Neutrophil (primary cell): ENCODE measurements at regions not wholly inside any gene's neighbourhood (a gene's known extent, or its start where the extent isn't known, plus 50 kb on each side); places are given as distances from the start of the nearest gene placed in this dataset.

Source experiments
- H3K27ac ChIP-seq: fragments of 200-600 bp; sonication (generic); 2 replicates; pipeline ENCODE4 v1.5.1; 2016; ENCODE audit warnings: mild to moderate bottlenecking, moderate library complexity
- H3K27me3 ChIP-seq: fragments of 200-600 bp; sonication (generic); 2 replicates; pipeline ENCODE4 v1.6.0; 2016; ENCODE audit warnings: mild to moderate bottlenecking
- H3K36me3 ChIP-seq: fragments of 200-600 bp; sonication (generic); 2 replicates; pipeline ENCODE4 v1.5.1; 2017
- H3K4me1 ChIP-seq, 2 experiments: fragments of 200-600 bp in 1 of 2; sonication (generic) in 1 of 2; 1 replicate in 1 of 2; 2 replicates in 1 of 2; pipeline versions ENCODE4 v1.5.1 to v1.6.1; 2013 to 2016; ENCODE audit warnings: low read depth in 1 of 2, low read length in 1 of 2, mild to moderate bottlenecking in 1 of 2, moderate library complexity in 1 of 2; ENCODE audit not compliant: control insufficient read depth in 1 of 2, insufficient read depth in 1 of 2
- H3K4me3 ChIP-seq, 2 experiments: fragments of 200-600 bp in 1 of 2; sonication (generic) in 1 of 2; 1 replicate in 1 of 2; 2 replicates in 1 of 2; pipeline ENCODE4 v1.5.1; 2013 to 2016; ENCODE audit warnings: low read depth in 1 of 2, low read length in 1 of 2, mild to moderate bottlenecking in 1 of 2, moderate library complexity in 1 of 2
- H3K9me3 ChIP-seq: fragments of 200-600 bp; sonication (generic); 2 replicates; pipeline ENCODE4 v1.5.1; 2016
- CTCF ChIP-seq: fragments of 200-600 bp; sonication (generic); IDR thresholded peaks from 2 replicates; pipeline ENCODE4 v1.5.1; 2016; ENCODE audit warnings: antibody characterized with exemption

GRCh38 chrX:39222346-39223113 is 421.3 kb downstream of the MID1IP1 start:
- Histone ChIP-seq H3K27me3 (no peaks in the 10 kb centered on the region), H3K27ac (no peak overlapping the region), H3K36me3 (no peaks in the 10 kb centered on the region), H3K4me3 (no peak overlapping the region), H3K9me3 (no peaks in the 10 kb centered on the region), H3K4me1 (no peaks in the 10 kb centered on the region)
- TF ChIP-seq CTCF: no peak

GRCh38 chrX:39226251-39226650 is 425.0 kb downstream of the MID1IP1 start:
- no peak overlapping the region for H3K4me3 ChIP-seq
- TF ChIP-seq CTCF: no peak
- no peaks in the 10 kb centered on the region for H3K27me3 ChIP-seq
- H3K27ac ChIP-seq: no peak overlapping the region
- H3K36me3 ChIP-seq: no peaks in the 10 kb centered on the region
- H3K4me1 ChIP-seq: no peaks in the 10 kb centered on the region
- no peaks in the 10 kb centered on the region for H3K9me3 ChIP-seq

- H3K4me1 ChIP-seq: no peaks in the 10 kb centered on the region
- no peak for TF ChIP-seq CTCF
- no peaks in the 10 kb centered on the region for H3K27me3 ChIP-seq
- no peaks in the 10 kb centered on the region for H3K9me3 ChIP-seq
- no peak overlapping the region for H3K4me3 ChIP-seq
- H3K36me3 ChIP-seq: no peaks in the 10 kb centered on the region
- no peak overlapping the region for H3K27ac ChIP-seq
Observed at GRCh38 chrX:39227371-39227770, 426.1 kb downstream of the MID1IP1 start.

GRCh38 chrX:39238006-39238405 is 436.7 kb downstream of the MID1IP1 start:
- H3K4me3 ChIP-seq: no peak overlapping the region
- TF ChIP-seq CTCF: no peak
- H3K36me3 ChIP-seq: no peaks in the 10 kb centered on the region
- H3K27me3 ChIP-seq: no peaks in the 10 kb centered on the region
- no peaks in the 10 kb centered on the region for H3K4me1 ChIP-seq
- no peaks in the 10 kb centered on the region for H3K9me3 ChIP-seq
- H3K27ac ChIP-seq: no peak overlapping the region

GRCh38 chrX:39242187-39242586 is 440.9 kb downstream of the MID1IP1 start:
- Histone ChIP-seq H3K9me3 (no peaks in the 10 kb centered on the region), H3K36me3 (no peaks in the 10 kb centered on the region), H3K4me1 (no peaks in the 10 kb centered on the region), H3K4me3 (no peak overlapping the region), H3K27ac (no peak overlapping the region), H3K27me3 (no peaks in the 10 kb centered on the region)
- no peak for TF ChIP-seq CTCF
